ENCODE measurements at regions not wholly inside any gene's neighbourhood (a gene's known extent, or its start where the extent isn't known, plus 50 kb on each side); places are given as distances from the start of the nearest gene placed in this dataset.

DNA sequence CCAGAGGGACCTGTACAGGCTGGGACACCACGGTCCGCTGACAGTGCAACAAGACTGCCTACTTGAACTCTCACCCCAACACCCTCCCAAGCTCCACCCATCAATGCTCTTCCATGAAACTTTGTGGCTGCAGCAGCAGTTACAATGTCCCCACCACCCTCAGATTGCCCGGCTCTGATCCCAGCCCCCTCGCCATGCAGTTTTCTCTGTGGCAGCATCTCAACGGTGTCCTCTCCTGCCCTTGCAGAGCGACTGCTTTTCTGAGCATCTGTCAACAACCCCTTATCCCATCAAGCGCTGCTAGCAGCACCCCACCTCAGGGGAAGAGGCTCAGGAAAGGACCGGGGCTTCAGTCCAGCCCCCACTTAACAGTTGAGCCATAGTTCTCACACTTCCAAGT lies 137.1 kb upstream of the NDUFV2 start:
- TF ChIP-seq, protein P1, sequence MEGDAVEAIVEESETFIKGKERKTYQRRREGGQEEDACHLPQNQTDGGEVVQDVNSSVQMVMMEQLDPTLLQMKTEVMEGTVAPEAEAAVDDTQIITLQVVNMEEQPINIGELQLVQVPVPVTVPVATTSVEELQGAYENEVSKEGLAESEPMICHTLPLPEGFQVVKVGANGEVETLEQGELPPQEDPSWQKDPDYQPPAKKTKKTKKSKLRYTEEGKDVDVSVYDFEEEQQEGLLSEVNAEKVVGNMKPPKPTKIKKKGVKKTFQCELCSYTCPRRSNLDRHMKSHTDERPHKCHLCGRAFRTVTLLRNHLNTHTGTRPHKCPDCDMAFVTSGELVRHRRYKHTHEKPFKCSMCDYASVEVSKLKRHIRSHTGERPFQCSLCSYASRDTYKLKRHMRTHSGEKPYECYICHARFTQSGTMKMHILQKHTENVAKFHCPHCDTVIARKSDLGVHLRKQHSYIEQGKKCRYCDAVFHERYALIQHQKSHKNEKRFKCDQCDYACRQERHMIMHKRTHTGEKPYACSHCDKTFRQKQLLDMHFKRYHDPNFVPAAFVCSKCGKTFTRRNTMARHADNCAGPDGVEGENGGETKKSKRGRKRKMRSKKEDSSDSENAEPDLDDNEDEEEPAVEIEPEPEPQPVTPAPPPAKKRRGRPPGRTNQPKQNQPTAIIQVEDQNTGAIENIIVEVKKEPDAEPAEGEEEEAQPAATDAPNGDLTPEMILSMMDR (conservative IDR thresholded peaks at IDR 0.05): no peak
- no peak for DNase-seq (ENCODE audit: extremely low spot score, unreplicated experiment)
- H3K4me1 Mint-ChIP-seq (ENCODE audit: unreplicated experiment): peaks cover 6% of the 10 kb centered on the region

DNA sequence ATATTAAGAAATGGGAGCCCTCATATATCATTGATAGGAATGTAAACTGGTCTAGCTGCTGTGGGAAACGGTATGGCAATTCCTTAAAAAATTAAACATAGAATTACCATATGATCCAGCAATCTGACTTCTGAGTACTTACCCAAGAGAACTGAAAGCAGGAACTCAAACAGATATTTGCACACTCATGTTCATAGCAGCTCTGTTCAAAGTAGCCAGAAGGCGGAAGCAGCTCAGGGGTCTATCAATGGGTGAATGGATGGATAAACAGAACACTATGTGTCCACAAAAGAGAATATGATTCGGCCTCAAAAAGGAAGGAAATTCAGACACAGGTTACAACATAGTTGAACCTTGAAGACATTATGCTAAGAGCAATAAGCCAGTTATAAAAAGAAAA lies 135.7 kb upstream of the NDUFV2 start:
- no peak overlapping the region for H3K27ac Mint-ChIP-seq
- no peaks in the 10 kb centered on the region for H3K27me3 Mint-ChIP-seq
- H3K4me3 Mint-ChIP-seq: no peak overlapping the region
- DNase-seq (ENCODE audit: extremely low spot score, unreplicated experiment): no peak
- no peaks in the 10 kb centered on the region for H3K4me1 Mint-ChIP-seq (ENCODE audit: unreplicated experiment)
- no peaks in the 10 kb centered on the region for H3K9me3 Mint-ChIP-seq
- H3K36me3 Mint-ChIP-seq: no peaks in the 10 kb centered on the region
- TF ChIP-seq, protein P1 (conservative IDR thresholded peaks at IDR 0.05): no peak

More for the DNA sequence above, 137.1 kb upstream of the NDUFV2 start:
- Mint-ChIP-seq H3K27me3 (no peaks in the 10 kb centered on the region), H3K4me3 (no peak overlapping the region), H3K36me3 (no peaks in the 10 kb centered on the region), H3K27ac (no peak overlapping the region), H3K9me3 (no peaks in the 10 kb centered on the region)

DNA sequence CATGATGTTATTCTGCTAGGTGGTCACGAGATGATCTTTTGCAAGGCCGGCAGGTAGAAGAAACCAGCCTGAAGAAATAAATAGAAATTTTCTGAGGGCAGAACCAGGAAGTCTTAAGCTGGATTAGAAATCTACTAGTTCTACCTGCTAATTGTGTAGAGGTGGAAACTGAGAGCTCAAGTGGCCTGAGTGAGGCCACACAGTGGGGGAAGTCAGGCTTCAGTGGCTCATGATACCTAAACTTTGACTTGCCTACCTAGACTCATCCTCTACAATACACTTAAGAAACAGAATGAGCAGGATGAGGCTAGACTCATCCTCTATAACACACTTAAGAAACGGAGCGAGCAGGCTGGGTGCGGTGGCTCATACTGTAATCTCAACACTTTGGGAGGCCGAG lies 134.9 kb upstream of the NDUFV2 start:
- Mint-ChIP-seq H3K4me1 (ENCODE audit: unreplicated experiment) (no peaks in the 10 kb centered on the region), H3K9me3 (no peaks in the 10 kb centered on the region), H3K27me3 (no peaks in the 10 kb centered on the region), H3K27ac (no peak overlapping the region), H3K36me3 (no peaks in the 10 kb centered on the region), H3K4me3 (no peak overlapping the region)
- DNase-seq (ENCODE audit: extremely low spot score, unreplicated experiment): no peak
- TF ChIP-seq, protein P1 (conservative IDR thresholded peaks at IDR 0.05): no peak

DNA sequence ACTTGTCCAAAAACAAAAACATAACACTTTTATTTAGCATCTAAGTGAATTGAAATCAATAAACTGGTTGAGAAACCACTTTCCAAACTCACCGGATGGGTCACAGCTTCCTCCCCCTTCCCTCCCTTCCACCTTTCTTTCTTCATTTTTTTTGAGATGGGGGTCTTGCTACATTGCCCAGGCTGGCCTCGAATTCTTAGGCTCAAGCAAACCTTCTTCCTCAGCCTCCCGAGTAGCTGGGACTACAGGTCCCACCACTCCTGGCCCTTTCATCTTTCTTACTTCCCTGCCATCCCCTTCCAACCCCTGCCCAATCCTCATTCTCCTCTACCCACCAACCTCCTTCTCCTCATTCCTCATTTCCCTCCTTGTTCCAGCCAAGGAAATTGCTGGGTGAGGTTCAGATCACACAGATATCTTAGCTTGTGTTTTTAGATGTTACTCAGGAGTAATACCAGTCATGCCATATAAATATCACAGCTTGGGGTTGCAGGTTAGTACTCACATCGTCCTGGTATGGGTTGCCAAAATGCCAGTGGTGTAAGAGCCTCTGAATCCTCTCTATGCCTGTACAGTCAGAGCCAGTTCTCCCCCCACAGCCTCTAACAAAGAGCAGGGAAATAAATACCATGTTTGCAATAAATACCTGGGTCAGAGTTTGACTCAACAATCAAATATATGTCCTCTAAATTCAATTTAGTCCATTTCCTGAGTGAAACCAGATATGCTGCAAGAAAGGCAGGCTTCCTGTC lies 132.7 kb upstream of the NDUFV2 start:
- Mint-ChIP-seq H3K36me3 (no peaks in the 10 kb centered on the region), H3K27ac (no peak overlapping the region), H3K4me1 (ENCODE audit: unreplicated experiment) (no peaks in the 10 kb centered on the region), H3K4me3 (no peak overlapping the region), H3K27me3 (no peaks in the 10 kb centered on the region), H3K9me3 (peaks cover 9% of the 10 kb centered on the region)
- TF ChIP-seq, protein P1 (conservative IDR thresholded peaks at IDR 0.05): no peak
- DNase-seq (ENCODE audit: extremely low spot score, unreplicated experiment): no peak

DNA sequence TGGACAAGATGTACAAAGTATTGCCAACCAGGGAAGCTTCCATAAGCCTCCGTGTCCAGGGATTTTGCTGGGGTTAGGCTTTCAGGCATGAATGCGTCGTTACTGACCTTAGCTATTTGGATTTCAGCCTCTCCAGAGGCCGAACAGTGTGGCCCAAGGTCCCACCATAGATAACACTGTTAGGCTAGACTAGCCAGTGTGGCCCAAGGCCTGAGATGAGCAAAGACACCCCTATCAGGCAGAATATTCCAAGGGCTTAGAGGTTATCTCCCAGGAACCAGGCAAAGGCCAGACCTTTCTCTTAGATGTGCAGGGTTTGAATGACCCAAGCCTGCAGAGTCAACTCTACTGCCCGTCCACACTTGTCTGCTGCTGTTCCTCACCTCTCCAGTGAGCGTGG lies 131.7 kb upstream of the NDUFV2 start:
- TF ChIP-seq, protein P1 (conservative IDR thresholded peaks at IDR 0.05): no peak
- Mint-ChIP-seq H3K27ac (no peak overlapping the region), H3K36me3 (no peaks in the 10 kb centered on the region), H3K4me3 (no peak overlapping the region), H3K4me1 (ENCODE audit: unreplicated experiment) (no peaks in the 10 kb centered on the region), H3K27me3 (no peaks in the 10 kb centered on the region), H3K9me3 (peaks cover 9% of the 10 kb centered on the region)
- DNase-seq (ENCODE audit: extremely low spot score, unreplicated experiment): no peak
